GM19395 (cell line): ENCODE measurements at regions not wholly inside any gene's neighbourhood (a gene's known extent, or its start where the extent isn't known, plus 50 kb on each side); places are given as distances from the start of the nearest gene placed in this dataset.

ENCODE experiments used
- ATAC-seq: cut with Tn5 transposase; IDR thresholded peaks from one replicate; pipeline ENCODE4 v1.9.1; 2021; ENCODE audit warnings: mild to moderate bottlenecking, moderate library complexity; ENCODE audit not compliant: unreplicated experiment

GRCh38 chr4:154982187-154983047 lies 201.3 kb downstream of the RBM46 start:
- peak; percentile 59 for ATAC-seq

- ATAC-seq, result no peak
These were observed 202.6 kb downstream of the RBM46 start for GRCh38 chr4:154983714-154984113.

GRCh38 chr4:154984148-154984547 lies 203.1 kb downstream of the RBM46 start:
- ATAC-seq, result peak; percentile 98

- ATAC-seq, result no peak
These were observed 203.5 kb downstream of the RBM46 start for GRCh38 chr4:154984616-154985015.

- ATAC-seq, result no peak
These were observed 204.6 kb downstream of the RBM46 start for GRCh38 chr4:154985673-154986072.

- ATAC-seq, result no peak
These were observed 207.4 kb downstream of the RBM46 start for GRCh38 chr4:154988511-154988910.

- no peak for ATAC-seq
These were observed 208.4 kb downstream of the RBM46 start for GRCh38 chr4:154989511-154989910.

- ATAC-seq, result peak; percentile 62
These were observed 210.6 kb upstream of the NPY2R start for GRCh38 chr4:154997866-154998265.

- peak; percentile 42 for ATAC-seq
These were observed 210.2 kb upstream of the NPY2R start for GRCh38 chr4:154998284-154998683.

GRCh38 chr4:154998773-154999172 lies 209.7 kb upstream of the NPY2R start:
- ATAC-seq, result no peak

- ATAC-seq, result no peak
These were observed 208.4 kb upstream of the NPY2R start for GRCh38 chr4:154999950-155000578.

GRCh38 chr4:155001251-155001650 lies 207.2 kb upstream of the NPY2R start:
- ATAC-seq, result no peak

- no peak for ATAC-seq
These were observed 202.9 kb upstream of the NPY2R start for GRCh38 chr4:155005395-155006090.

GRCh38 chr4:155007660-155008176 lies 200.7 kb upstream of the NPY2R start:
- ATAC-seq, result no peak

- ATAC-seq, result no peak
These were observed 200.0 kb upstream of the NPY2R start for GRCh38 chr4:155008389-155008788.

GRCh38 chr4:155009288-155009687 lies 199.1 kb upstream of the NPY2R start:
- no peak for ATAC-seq

- ATAC-seq, result no peak
These were observed 198.1 kb upstream of the NPY2R start for GRCh38 chr4:155010376-155010775.

- ATAC-seq, result no peak
These were observed 197.2 kb upstream of the NPY2R start for GRCh38 chr4:155011163-155011780.

GRCh38 chr4:155012469-155012868 lies 196.0 kb upstream of the NPY2R start:
- no peak for ATAC-seq

- ATAC-seq, result no peak
These were observed 191.0 kb upstream of the NPY2R start for GRCh38 chr4:155017426-155017825.
